Heart left ventricle (tissue), 16 donors: ENCODE measurements at regions not wholly inside any gene's neighbourhood (a gene's known extent, or its start where the extent isn't known, plus 50 kb on each side); places are given as distances from the start of the nearest gene placed in this dataset.

Experiments
- ATAC-seq, 4 donors: fragments of 200-7000 bp; cut with Tn5 transposase; one replicate each; pipeline ENCODE4 v1.9.1; 2020 to 2022; ENCODE audit warnings: moderate library complexity in 4 of 4, mild to moderate bottlenecking in 3 of 4, moderate number of reproducible peaks in 1 of 4
- DNase-seq, 5 donors: peaks; one replicate each; pipeline ENCODE4 v3.0.0-alpha.2; 2020
- H3K27ac ChIP-seq, 12 donors: fragments of 200-600 bp; sonication (generic) in 4 of 12; one replicate each; pipeline versions ENCODE4 v1.5.0 to v1.8.0; 2016 to 2022; ENCODE audit warnings: mild to moderate bottlenecking in 2 of 12
- H3K27me3 ChIP-seq, 9 donors: fragments of 200-600 bp; sonication (generic) in 2 of 9; one replicate each; pipeline versions ENCODE4 v1.5.1 to v1.8.0; 2016 to 2022; ENCODE audit warnings: mild to moderate bottlenecking in 3 of 9
- H3K36me3 ChIP-seq, 9 donors: fragments of 200-600 bp; sonication (generic) in 2 of 9; one replicate each; pipeline versions ENCODE4 v1.5.0 to v1.8.0; 2018 to 2022; ENCODE audit warnings: mild to moderate bottlenecking in 2 of 9
- H3K4me1 ChIP-seq, 12 donors: fragments of 200-600 bp; sonication (generic) in 4 of 12; one replicate each; pipeline versions ENCODE4 v1.5.0 to v1.8.0; 2016 to 2022; ENCODE audit warnings: mild to moderate bottlenecking in 3 of 12
- H3K4me3 ChIP-seq, 12 donors: fragments of 200-600 bp; sonication (generic) in 4 of 12; one replicate each; pipeline versions ENCODE4 v1.5.0 to v1.8.0; 2017 to 2022; ENCODE audit warnings: mild to moderate bottlenecking in 9 of 12, moderate library complexity in 4 of 12
- H3K9me3 ChIP-seq, 12 donors: fragments of 200-600 bp; sonication (generic) in 4 of 12; one replicate each; pipeline versions ENCODE4 v1.5.0 to v1.8.0; 2016 to 2022; ENCODE audit warnings: mild to moderate bottlenecking in 1 of 12
- POLR2A ChIP-seq, 2 donors: fragments of 450-650 bp; IDR thresholded peaks; one replicate each; pipeline ENCODE4 v1.6.1; 2017; ENCODE audit warnings: antibody characterized with exemption in 2 of 2, mild to moderate bottlenecking in 2 of 2, moderate library complexity in 2 of 2
- WGBS, 4 donors: extraction: QIAGEN DNeasy Blood & Tissue Kit in 2 of 4; methylation state at CpG; one replicate each; pipeline versions ENCODE4 v1.1.5 to v1.1.7; 2013 to 2018; 5-methylcytosine and 5-hydroxymethylcytosine counted together
- intact Hi-C, 10 donors: fragments of 100-400 bp; cut with DNase I; formaldehyde crosslinking; loops; one replicate each; pipeline versions ENCODE4 v1.11.1 to v1.14.2; 2022
- TF ChIP-seq, protein P1 (sequence below), 12 donors: fragments of 200-600 bp; sonication (generic) in 4 of 12; IDR thresholded peaks; one replicate each; pipeline versions ENCODE4 v1.5.0 to v1.8.0; 2018 to 2022; ENCODE audit warnings: antibody characterized with exemption in 12 of 12, mild to moderate bottlenecking in 5 of 12
- donor health status: ischemic (EF 13 %, LVEDD 7.1; RV severe dilation, severe dysfunction).
- donor health status: healthy with polysubstance abuse.
- donor health status: DM: no; HTN: yes; CAD: no.
- donor health status: DM: no; HTN: no; CAD: no.
- donor health status: ischemic (EF 25% LVEDD 6.9; RV normal size, moderate dysfunction).
- donor health status: ischemic (EF 25% LVEDD 5.7; RV mildly dilated, moderate dysfunction).
- donor health status: healthy.
- donor health status: DM: yes; HTN: yes; CAD: no.
- donor health status: ischemic (EF 35%, LVEDD 5.7; RV mildly dilated, moderate dysfunction).
- donor health status: nonischemic (EF 11% LVEDD 7.7; RV severe dilation, severe dysfunction).
- donor health status: DM: yes; HTN: yes; CAD: no.
- donor health status: PGD.
- donor health status: ischemic (EF 29% LVEDD 5.4; RV normal size, mild dysfunction).
- donor health status: nonischemic (EF 23%, LVEDD 6.1; RV moderate dilation, normal function).

DNA sequence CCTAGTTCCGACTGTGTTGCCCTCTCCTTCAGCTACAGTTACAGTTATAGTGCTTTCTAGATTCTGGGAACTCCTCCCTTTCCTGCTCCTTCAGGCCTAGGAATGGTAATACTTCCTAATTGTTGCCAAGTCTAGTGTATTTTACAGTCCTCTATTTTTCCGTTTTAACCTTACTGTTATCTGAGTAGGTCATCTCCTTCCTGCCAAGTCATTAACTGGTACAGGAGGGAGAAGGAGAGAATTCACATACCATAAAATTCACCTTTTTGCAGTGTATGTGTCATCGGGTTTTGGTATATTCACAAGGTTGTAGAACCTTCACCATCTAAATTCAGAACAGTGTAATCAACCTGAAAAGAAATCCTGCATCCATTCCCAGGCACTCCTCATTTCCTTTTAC, 335.4 kb upstream of the MEF2C start:
- DNase-seq (no peak), ATAC-seq (no peak)
- H3K27ac ChIP-seq = no peak overlapping the region
- WGBS, 4 donors = 84 to 91% (median 89%) methylated on average over 3 of the region's 3 CpGs
- H3K4me3 ChIP-seq = no peak overlapping the region
- no peak for TF ChIP-seq POLR2A (IDR thresholded peaks at IDR 0.05)
- TF ChIP-seq, protein P1, sequence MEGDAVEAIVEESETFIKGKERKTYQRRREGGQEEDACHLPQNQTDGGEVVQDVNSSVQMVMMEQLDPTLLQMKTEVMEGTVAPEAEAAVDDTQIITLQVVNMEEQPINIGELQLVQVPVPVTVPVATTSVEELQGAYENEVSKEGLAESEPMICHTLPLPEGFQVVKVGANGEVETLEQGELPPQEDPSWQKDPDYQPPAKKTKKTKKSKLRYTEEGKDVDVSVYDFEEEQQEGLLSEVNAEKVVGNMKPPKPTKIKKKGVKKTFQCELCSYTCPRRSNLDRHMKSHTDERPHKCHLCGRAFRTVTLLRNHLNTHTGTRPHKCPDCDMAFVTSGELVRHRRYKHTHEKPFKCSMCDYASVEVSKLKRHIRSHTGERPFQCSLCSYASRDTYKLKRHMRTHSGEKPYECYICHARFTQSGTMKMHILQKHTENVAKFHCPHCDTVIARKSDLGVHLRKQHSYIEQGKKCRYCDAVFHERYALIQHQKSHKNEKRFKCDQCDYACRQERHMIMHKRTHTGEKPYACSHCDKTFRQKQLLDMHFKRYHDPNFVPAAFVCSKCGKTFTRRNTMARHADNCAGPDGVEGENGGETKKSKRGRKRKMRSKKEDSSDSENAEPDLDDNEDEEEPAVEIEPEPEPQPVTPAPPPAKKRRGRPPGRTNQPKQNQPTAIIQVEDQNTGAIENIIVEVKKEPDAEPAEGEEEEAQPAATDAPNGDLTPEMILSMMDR (IDR thresholded peaks at IDR 0.05) = no peak
- H3K27me3 ChIP-seq = no peaks in the 10 kb centered on the region
- H3K36me3 ChIP-seq = no peaks in the 10 kb centered on the region
- no peaks in the 10 kb centered on the region for H3K4me1 ChIP-seq
- H3K9me3 ChIP-seq = no peaks in the 10 kb centered on the region
- intact Hi-C loops = no loop called here

DNA sequence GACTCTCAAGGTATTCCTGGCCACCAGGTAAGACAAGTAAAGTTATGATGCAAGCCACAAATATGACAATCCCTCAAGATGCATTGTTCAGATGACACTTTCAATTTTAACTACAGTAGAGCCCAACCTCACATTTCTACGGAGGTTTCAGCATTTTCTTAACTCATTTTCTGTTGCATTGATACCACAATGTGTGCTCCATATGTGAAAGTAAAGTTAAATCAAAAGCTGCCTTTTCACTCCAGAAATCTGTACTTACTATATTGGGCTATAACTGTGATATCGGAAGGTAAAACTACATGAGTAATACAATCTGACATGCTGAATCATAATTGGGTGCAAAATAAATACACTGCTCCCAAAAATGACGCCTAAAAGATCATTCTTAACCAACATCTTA, 333.6 kb upstream of the MEF2C start:
- no peaks in the 10 kb centered on the region for H3K4me1 ChIP-seq
- DNase-seq = no peak
- no peaks in the 10 kb centered on the region for H3K9me3 ChIP-seq
- H3K27me3 ChIP-seq = no peaks in the 10 kb centered on the region
- H3K36me3 ChIP-seq = no peaks in the 10 kb centered on the region
- 94 to 97% (median 96%) methylated on average over 3 of the region's 3 CpGs for WGBS, 4 donors
- ATAC-seq = no peak
- H3K4me3 ChIP-seq = no peak overlapping the region
- no peak overlapping the region for H3K27ac ChIP-seq
- intact Hi-C loops = no loop called here
- TF ChIP-seq, protein P1 (IDR thresholded peaks at IDR 0.05) = no peak
- no peak for TF ChIP-seq POLR2A (IDR thresholded peaks at IDR 0.05)

DNA sequence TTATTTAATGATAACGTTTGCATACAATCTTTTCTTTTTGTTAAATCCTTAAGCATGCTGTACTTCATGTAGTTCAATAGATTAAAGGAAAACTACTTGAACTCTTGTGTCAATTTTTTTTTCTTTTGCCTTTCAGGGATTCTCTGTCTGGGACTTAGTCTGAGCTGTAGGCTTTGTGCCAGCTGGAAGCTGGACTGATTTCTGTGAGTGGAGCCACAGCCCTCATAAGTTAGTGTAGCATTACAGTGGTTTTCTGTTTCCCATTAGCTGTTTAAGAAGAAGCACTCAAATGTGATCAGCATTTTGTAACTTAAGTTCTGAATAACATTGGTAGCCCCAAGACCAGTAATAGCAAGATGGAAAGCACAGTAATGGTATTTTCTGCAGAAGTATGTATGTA, 330.6 kb upstream of the MEF2C start:
- H3K36me3 ChIP-seq = no peaks in the 10 kb centered on the region
- no peak overlapping the region for H3K27ac ChIP-seq
- ATAC-seq = no peak
- no peak for TF ChIP-seq POLR2A (IDR thresholded peaks at IDR 0.05)
- TF ChIP-seq, protein P1 (IDR thresholded peaks at IDR 0.05) = no peak
- H3K9me3 ChIP-seq = no peaks in the 10 kb centered on the region
- intact Hi-C loops = no loop called here
- no peak overlapping the region for H3K4me3 ChIP-seq
- peak in 3 of 5 donors; percentile 38 to 68 (median 41) for DNase-seq
- 51 to 63% (median 57%) methylated on average over 1 of the region's 1 CpG for WGBS, 4 donors
- no peaks in the 10 kb centered on the region for H3K27me3 ChIP-seq
- no peaks in the 10 kb centered on the region for H3K4me1 ChIP-seq

DNA sequence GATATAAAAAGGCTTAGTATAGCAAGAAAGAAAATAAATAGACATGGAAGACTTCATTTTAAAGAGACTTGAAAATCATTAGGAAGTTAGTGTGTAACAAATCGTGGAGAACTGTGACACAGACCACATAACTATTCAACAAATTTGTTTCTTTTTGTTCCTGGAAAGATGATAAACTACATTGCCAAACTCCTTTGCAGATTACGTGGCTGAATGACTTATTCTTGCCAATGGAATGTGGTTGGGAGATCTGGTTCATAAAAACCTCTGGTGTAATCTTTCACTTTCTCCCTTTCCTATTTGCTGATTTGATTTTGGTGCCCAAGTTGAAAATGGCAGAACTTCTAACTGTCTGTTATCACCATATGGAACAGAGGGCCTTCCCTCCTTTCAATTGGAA, 328.9 kb upstream of the MEF2C start:
- ATAC-seq = no peak
- Histone ChIP-seq H3K36me3 (no peaks in the 10 kb centered on the region), H3K27ac (no peak overlapping the region), H3K4me1 (no peaks in the 10 kb centered on the region), H3K27me3 (no peaks in the 10 kb centered on the region), H3K9me3 (no peaks in the 10 kb centered on the region), H3K4me3 (no peak overlapping the region)
- intact Hi-C loops = no loop called here
- 63 to 81% (median 69%) methylated on average over 2 of the region's 2 CpGs for WGBS, 4 donors
- TF ChIP-seq, protein P1 (IDR thresholded peaks at IDR 0.05) = no peak
- no peak for TF ChIP-seq POLR2A (IDR thresholded peaks at IDR 0.05)
- DNase-seq = no peak
